K562 (cell line): ENCODE measurements at regions not wholly inside any gene's neighbourhood (a gene's known extent, or its start where the extent isn't known, plus 50 kb on each side); places are given as distances from the start of the nearest gene placed in this dataset.

Source experiments
- ATAC-seq: fragments of 200-7000 bp; cut with Tn5 transposase; 3 replicates; pipeline ENCODE4 v1.9.1; 2020; ENCODE audit warnings: moderate library complexity
- BruUV-seq: library from RNA; stranded (reverse); fragments of 400-500 nt; replicated peaks from 2 replicates; lab custom pipeline; 2021; lab: Mats Ljungman, UMichigan
- CTCF ChIA-PET: fragments of 300-600 bp; formaldehyde crosslinking; extraction: SDS; loops from one replicate; lab custom pipeline; 2021; ENCODE audit warnings: low intra/inter-chr PET ratio; lab: Yijun Ruan, JAX
- POLR2A ChIA-PET: fragments of 300-600, 350-650 bp; sonication (Branson Sonifier 250); formaldehyde crosslinking; extraction: SDS; loops from one replicate; lab custom pipeline; 2021; ENCODE audit warnings: antibody characterized with exemption, inconsistent platforms; lab: Yijun Ruan, JAX
- DNase-seq, 4 experiments: peaks; one replicate each; pipeline versions ENCODE4 v3.0.0 to v3.0.0-alpha.2; 2011 to 2018; ENCODE audit warnings: low spot score in 3 of 4, mixed read lengths in 3 of 4; ENCODE audit errors: extremely low read depth in 1 of 4
- FAIRE-seq: peaks from 2 replicates; lab custom pipeline; 2011; peaks lifted over from hg19 to GRCh38; lab: Jason Lieb, UNC
- H2AFZ ChIP-seq: 2 replicates; pipeline ENCODE4 v1.6.0; 2011; ENCODE audit warnings: low read depth, low read length, control low read depth, inconsistent platforms
- H3K27ac ChIP-seq: fragments of 200-600 bp; 3 replicates; pipeline ENCODE4 v1.8.0; 2011; ENCODE audit warnings: low read depth, mild to moderate bottlenecking, control low read depth, inconsistent platforms, low read length, moderate library complexity, mixed read lengths; ENCODE audit errors: extremely low read depth
- H3K27me3 ChIP-seq, 2 experiments: fragments of 300-600 bp in 1 of 2; 2 replicates in 1 of 2; 3 replicates in 1 of 2; pipeline versions ENCODE4 v1.6.0 to v1.8.0; 2011; ENCODE audit warnings: inconsistent platforms in 2 of 2, low read length in 2 of 2, mild to moderate bottlenecking in 1 of 2, mixed read lengths in 1 of 2, moderate library complexity in 1 of 2; ENCODE audit not compliant: control insufficient read depth in 2 of 2, insufficient read depth in 2 of 2
- H3K36me3 ChIP-seq: fragments of 300-600 bp; 3 replicates; pipeline ENCODE4 v1.8.0; 2011; ENCODE audit warnings: mild to moderate bottlenecking, low read length, inconsistent platforms; ENCODE audit not compliant: control insufficient read depth, insufficient read depth
- H3K4me1 ChIP-seq, 2 experiments: fragments of 200-600 bp in 1 of 2; replicated peaks in 1 of 2; 2 replicates in 1 of 2; 3 replicates in 1 of 2; pipeline versions ENCODE4 v1.5.1 to v1.8.0; 2011; ENCODE audit warnings: inconsistent platforms in 2 of 2, low read length in 2 of 2, mild to moderate bottlenecking in 1 of 2, mixed read lengths in 1 of 2, moderate library complexity in 1 of 2; ENCODE audit not compliant: control insufficient read depth in 2 of 2, insufficient read depth in 2 of 2
- H3K4me2 ChIP-seq: 2 replicates; pipeline ENCODE4 v1.6.1; 2011; ENCODE audit warnings: low read length, control low read depth, inconsistent platforms, mixed read lengths; ENCODE audit not compliant: insufficient read depth
- H3K4me3 ChIP-seq: fragments of 200-600 bp; sonication (generic), shearing (Covaris generic); 2 replicates; pipeline ENCODE4 v1.5.1; 2016; ENCODE audit warnings: control low read depth, inconsistent platforms
- H3K79me2 ChIP-seq: fragments of 200-600 bp; 3 replicates; pipeline ENCODE4 v1.8.0; 2011; ENCODE audit warnings: low read length, inconsistent platforms; ENCODE audit not compliant: control insufficient read depth, insufficient read depth
- H3K9ac ChIP-seq, 2 experiments: 2 replicates each; pipeline versions ENCODE4 v1.6.0 to v1.6.1; 2011; ENCODE audit warnings: low read depth in 2 of 2, low read length in 2 of 2, control low read depth in 1 of 2, inconsistent platforms in 1 of 2, mild to moderate bottlenecking in 1 of 2, mixed read lengths in 1 of 2; ENCODE audit not compliant: insufficient read depth in 1 of 2
- H3K9me1 ChIP-seq: one replicate; pipeline ENCODE4 v1.6.0; 2011; ENCODE audit warnings: inconsistent platforms, mild to moderate bottlenecking, low read length, moderate library complexity; ENCODE audit not compliant: control insufficient read depth, insufficient read depth
- H3K9me3 ChIP-seq: replicated peaks from 2 replicates; pipeline ENCODE4 v1.5.1; 2011; ENCODE audit warnings: low read depth, low read length, inconsistent platforms; ENCODE audit not compliant: control insufficient read depth, insufficient read depth
- H4K20me1 ChIP-seq: replicated peaks from 2 replicates; pipeline ENCODE4 v1.6.1; 2011; ENCODE audit warnings: low read length, inconsistent platforms, mixed read lengths; ENCODE audit not compliant: control insufficient read depth, insufficient read depth
- BCOR ChIP-seq: fragments of 450-650 bp; IDR thresholded peaks from 2 replicates; pipeline ENCODE4 v1.6.1; 2016
- MEF2D ChIP-seq: conservative IDR thresholded peaks from 2 replicates; pipeline ENCODE4 v1.6.1; 2016; ENCODE audit warnings: low read depth, missing genetic modification characterization, missing compliant biosample characterization
- NCOR1 ChIP-seq: fragments of 450-650 bp; IDR thresholded peaks from 2 replicates; pipeline ENCODE4 v1.6.1; 2016; ENCODE audit warnings: mild to moderate bottlenecking, moderate library complexity
- RUNX1 ChIP-seq: sonication (generic); IDR thresholded peaks from 2 replicates; pipeline ENCODE4 v1.6.1; 2016; ENCODE audit warnings: antibody characterized with exemption, low read depth
- SMC3 ChIP-seq: conservative IDR thresholded peaks from 2 replicates; pipeline ENCODE4 v1.6.1; 2011; ENCODE audit warnings: low read depth, low read length, improper control_type of control experiment; ENCODE audit not compliant: insufficient read depth
- TEAD4 ChIP-seq, 2 experiments: sonication (generic) in 1 of 2; formaldehyde crosslinking in 1 of 2; IDR thresholded peaks; 2 replicates each; pipeline versions ENCODE4 v1.6.1 to v1.8.0; 2012 to 2022; ENCODE audit warnings: borderline replicate concordance in 1 of 2, inconsistent platforms in 1 of 2, low read length in 1 of 2, mild to moderate bottlenecking in 1 of 2, missing genetic modification reagents in 1 of 2
- WGBS: fragments of 100-300 bp; shearing (Covaris generic); methylation state at CpG from one replicate; pipeline ENCODE4 v1.1.6; 2016; ENCODE audit warnings: low coverage, mixed read lengths; ENCODE audit not compliant: insufficient coverage; ENCODE audit errors: missing lambda C conversion rate; 5-methylcytosine and 5-hydroxymethylcytosine counted together
- in situ Hi-C: fragments of 300-500 bp; cut with MboI; formaldehyde crosslinking; loops from 4 replicates; pipeline ENCODE4 v1.15.0; 2018; ENCODE audit warnings: inconsistent platforms, mixed read lengths
- intact Hi-C: fragments of 100-400 bp; cut with micrococcal nuclease; formaldehyde crosslinking; loops from 2 replicates; pipeline ENCODE4 v1.14.2; 2022
- TF ChIP-seq, protein P1 (sequence below), 2 experiments: fragments of 450-650 bp; formaldehyde crosslinking in 1 of 2; IDR thresholded peaks; 2 replicates each; pipeline versions ENCODE4 v1.4.0 to v1.6.1; 2014 to 2020; ENCODE audit warnings: mild to moderate bottlenecking in 2 of 2, borderline replicate concordance in 1 of 2, low read depth in 1 of 2
- TF ChIP-seq, protein P2 (sequence below): sonication (generic); IDR thresholded peaks from 2 replicates; pipeline ENCODE4 v1.6.1; 2016

DNA sequence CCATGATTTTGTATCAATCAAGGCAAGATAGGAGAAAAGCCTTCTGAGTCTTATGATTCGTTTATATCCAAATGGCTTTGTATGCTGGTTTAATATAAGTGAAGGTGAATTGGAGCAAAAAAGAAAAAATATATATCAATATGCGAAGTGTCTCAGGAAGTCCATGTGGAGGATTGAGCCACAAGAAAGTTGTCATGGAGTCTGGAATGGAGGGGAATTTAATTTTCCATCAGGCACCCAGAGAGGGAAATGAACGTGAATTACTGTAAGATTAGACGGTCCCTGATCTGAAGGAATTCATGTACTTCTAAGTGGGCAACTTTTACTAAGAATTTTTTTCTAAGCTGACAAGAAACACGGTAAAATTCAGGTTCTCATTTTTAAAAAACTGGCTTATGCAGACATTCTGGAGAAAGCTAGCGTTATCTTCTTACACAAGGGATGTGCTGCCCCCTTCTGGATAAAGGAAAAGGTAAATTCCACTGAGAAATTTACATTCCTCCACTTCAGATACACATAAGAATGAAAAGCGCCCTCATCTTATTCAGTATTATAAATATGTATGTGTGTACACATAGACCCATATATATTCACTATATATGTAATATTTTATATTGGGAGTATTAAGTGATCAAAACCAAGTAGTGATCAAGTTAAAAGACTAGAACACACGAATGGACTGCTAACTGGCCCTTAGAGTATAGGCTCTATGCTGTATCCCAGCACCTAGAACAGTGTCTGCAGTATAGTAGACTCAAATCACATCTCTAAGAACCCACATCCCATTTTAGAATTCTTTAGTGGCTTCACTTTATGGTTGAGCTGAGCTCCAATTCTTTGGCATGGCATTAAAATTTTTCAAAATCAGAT is 289.0 kb upstream of the TFPI start:
- Histone ChIP-seq H4K20me1 (no peaks in the 10 kb centered on the region), H3K4me2 (no peak overlapping the region), H3K79me2 (no peaks in the 10 kb centered on the region), H3K36me3 (no peaks in the 10 kb centered on the region), H3K27me3 (no peaks in the 10 kb centered on the region), H3K9me3 (no peaks in the 10 kb centered on the region), H3K4me1 (no peaks in the 10 kb centered on the region), H2AFZ (no peak overlapping the region), H3K9ac (no peak overlapping the region), H3K4me3 (no peak overlapping the region), H3K9me1 (no peaks in the 10 kb centered on the region), H3K27ac (no peak overlapping the region)
- no TSS peak for BruUV-seq
- 2% methylated on average over 8 of the region's 8 CpGs for WGBS
- ChIA-PET CTCF (interaction anchor here (2.2 to 2.6 kb wide), 2 partner anchors 261 to 344 kb away, joined by 19 to 24 read pairs; no protein-coding TSS in a partner anchor), POLR2A (no interaction called here)
- peak; percentile 9 to 57 (median 19) for DNase-seq
- peak; percentile 65 for FAIRE-seq
- ATAC-seq = peak; percentile 75
- intact Hi-C loops = loop anchor here (1.0 to 10.0 kb wide), 3 partner anchors 262 to 672 kb away; no protein-coding TSS in a partner anchor
- in situ Hi-C loops = loop anchor here (25.0 kb wide), 1 partner anchor 356 kb away; no protein-coding TSS in a partner anchor
- TF ChIP-seq NCOR1 (no peak), TEAD4 (IDR thresholded peaks at IDR 0.05; ENCODE audit: low read length) (peak; percentile 33; the same call in 1 of the 2 replicates), TEAD4 (CRISPR knock-in tag; IDR thresholded peaks at IDR 0.05; ENCODE audit: borderline replicate concordance) (no peak), RUNX1 (no peak), SMC3 (0 out of 2 replicates have a peak, but pooled peaks have one; percentile 30), BCOR (no peak), MEF2D (tag) (no peak)
- TF ChIP-seq, protein P1, sequence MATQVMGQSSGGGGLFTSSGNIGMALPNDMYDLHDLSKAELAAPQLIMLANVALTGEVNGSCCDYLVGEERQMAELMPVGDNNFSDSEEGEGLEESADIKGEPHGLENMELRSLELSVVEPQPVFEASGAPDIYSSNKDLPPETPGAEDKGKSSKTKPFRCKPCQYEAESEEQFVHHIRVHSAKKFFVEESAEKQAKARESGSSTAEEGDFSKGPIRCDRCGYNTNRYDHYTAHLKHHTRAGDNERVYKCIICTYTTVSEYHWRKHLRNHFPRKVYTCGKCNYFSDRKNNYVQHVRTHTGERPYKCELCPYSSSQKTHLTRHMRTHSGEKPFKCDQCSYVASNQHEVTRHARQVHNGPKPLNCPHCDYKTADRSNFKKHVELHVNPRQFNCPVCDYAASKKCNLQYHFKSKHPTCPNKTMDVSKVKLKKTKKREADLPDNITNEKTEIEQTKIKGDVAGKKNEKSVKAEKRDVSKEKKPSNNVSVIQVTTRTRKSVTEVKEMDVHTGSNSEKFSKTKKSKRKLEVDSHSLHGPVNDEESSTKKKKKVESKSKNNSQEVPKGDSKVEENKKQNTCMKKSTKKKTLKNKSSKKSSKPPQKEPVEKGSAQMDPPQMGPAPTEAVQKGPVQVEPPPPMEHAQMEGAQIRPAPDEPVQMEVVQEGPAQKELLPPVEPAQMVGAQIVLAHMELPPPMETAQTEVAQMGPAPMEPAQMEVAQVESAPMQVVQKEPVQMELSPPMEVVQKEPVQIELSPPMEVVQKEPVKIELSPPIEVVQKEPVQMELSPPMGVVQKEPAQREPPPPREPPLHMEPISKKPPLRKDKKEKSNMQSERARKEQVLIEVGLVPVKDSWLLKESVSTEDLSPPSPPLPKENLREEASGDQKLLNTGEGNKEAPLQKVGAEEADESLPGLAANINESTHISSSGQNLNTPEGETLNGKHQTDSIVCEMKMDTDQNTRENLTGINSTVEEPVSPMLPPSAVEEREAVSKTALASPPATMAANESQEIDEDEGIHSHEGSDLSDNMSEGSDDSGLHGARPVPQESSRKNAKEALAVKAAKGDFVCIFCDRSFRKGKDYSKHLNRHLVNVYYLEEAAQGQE (IDR thresholded peaks at IDR 0.05; ENCODE audit: borderline replicate concordance) = peak; percentile 42; the same call in 1 of the 2 replicates
- TF ChIP-seq, protein P1 (CRISPR knock-in tag; IDR thresholded peaks at IDR 0.05; ENCODE audit: low read depth) = no peak
- TF ChIP-seq, protein P2, sequence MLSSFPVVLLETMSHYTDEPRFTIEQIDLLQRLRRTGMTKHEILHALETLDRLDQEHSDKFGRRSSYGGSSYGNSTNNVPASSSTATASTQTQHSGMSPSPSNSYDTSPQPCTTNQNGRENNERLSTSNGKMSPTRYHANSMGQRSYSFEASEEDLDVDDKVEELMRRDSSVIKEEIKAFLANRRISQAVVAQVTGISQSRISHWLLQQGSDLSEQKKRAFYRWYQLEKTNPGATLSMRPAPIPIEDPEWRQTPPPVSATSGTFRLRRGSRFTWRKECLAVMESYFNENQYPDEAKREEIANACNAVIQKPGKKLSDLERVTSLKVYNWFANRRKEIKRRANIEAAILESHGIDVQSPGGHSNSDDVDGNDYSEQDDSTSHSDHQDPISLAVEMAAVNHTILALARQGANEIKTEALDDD = no peak
